Cardiac fibroblast (primary cell): ENCODE measurements at regions not wholly inside any gene's neighbourhood (a gene's known extent, or its start where the extent isn't known, plus 50 kb on each side); places are given as distances from the start of the nearest gene placed in this dataset.

Experiments used
- DNase-seq, 2 donors: peaks; one replicate each; pipeline versions ENCODE4 v3.0.0 to v3.0.0-alpha.2; 2010; ENCODE audit warnings: low read depth in 2 of 2
- H3K4me3 ChIP-seq, 2 donors: replicated peaks in 1 of 2; 1 replicate in 1 of 2; 2 replicates in 1 of 2; pipeline ENCODE4 v1.5.1; 2011; ENCODE audit warnings: low read depth in 2 of 2, low read length in 2 of 2, mild to moderate bottlenecking in 2 of 2, moderate library complexity in 1 of 2
- TF ChIP-seq, protein P1 (sequence below): IDR thresholded peaks from one replicate; pipeline ENCODE4 v1.5.1; 2011; ENCODE audit warnings: low read depth, mild to moderate bottlenecking, low read length, inconsistent platforms

DNA sequence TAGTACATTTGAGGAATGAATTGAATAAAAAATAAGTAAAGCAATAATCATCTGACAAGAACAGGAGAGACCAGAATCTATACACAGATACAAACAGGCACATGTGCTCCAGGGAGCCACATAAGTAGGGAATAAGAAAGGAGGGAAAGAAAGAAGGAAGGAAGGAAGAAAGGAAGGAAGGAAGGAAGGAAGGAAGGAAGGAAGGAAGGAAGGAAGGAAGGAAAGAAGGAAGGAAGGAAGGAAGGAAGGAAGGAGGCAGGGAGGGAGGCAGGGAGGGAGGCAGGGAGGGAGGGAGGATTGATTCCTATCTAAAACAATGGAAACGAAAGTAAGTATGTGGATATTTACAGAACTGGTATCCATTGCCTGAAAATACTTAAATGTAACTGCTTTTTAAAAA lies 475.8 kb downstream of the NLGN4X start:
- no peak for DNase-seq
- TF ChIP-seq, protein P1, sequence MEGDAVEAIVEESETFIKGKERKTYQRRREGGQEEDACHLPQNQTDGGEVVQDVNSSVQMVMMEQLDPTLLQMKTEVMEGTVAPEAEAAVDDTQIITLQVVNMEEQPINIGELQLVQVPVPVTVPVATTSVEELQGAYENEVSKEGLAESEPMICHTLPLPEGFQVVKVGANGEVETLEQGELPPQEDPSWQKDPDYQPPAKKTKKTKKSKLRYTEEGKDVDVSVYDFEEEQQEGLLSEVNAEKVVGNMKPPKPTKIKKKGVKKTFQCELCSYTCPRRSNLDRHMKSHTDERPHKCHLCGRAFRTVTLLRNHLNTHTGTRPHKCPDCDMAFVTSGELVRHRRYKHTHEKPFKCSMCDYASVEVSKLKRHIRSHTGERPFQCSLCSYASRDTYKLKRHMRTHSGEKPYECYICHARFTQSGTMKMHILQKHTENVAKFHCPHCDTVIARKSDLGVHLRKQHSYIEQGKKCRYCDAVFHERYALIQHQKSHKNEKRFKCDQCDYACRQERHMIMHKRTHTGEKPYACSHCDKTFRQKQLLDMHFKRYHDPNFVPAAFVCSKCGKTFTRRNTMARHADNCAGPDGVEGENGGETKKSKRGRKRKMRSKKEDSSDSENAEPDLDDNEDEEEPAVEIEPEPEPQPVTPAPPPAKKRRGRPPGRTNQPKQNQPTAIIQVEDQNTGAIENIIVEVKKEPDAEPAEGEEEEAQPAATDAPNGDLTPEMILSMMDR: no peak
- no peak overlapping the region for H3K4me3 ChIP-seq

DNA sequence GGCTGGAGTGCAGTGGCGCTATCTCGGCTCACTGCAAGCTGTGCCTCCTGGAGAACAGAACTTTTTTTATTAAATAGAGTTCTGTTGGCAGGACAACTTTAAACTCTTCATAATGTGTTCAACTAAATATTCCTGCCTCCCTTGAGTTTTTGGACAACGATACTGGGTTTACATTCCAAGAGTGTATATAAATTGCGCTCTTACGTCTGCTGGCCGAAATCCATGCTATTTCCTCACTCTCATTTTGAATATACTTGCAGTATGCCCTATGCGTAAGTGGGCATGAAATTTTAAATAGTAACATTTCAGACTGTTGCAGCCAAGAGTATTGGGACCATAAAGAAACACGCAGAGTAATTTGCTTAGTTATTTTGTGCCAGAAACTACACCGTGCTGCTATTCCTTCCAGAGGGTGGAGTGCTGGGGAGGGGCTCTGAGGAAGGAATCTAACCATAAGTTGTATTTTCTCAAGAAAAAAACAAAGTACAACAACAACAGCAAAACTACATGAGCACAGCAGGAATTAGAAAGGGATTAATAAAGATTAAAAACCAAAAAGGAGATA lies 480.0 kb downstream of the NLGN4X start:
- no peak overlapping the region for H3K4me3 ChIP-seq
- TF ChIP-seq, protein P1: no peak
- DNase-seq: no peak

GRCh38 chrX:5746231-5746630 lies 482.4 kb downstream of the NLGN4X start:
- TF ChIP-seq, protein P1: no peak
- DNase-seq: no peak
- H3K4me3 ChIP-seq: no peak overlapping the region

GRCh38 chrX:5733501-5733900 lies 495.2 kb downstream of the NLGN4X start:
- TF ChIP-seq, protein P1: no peak
- DNase-seq: no peak
- H3K4me3 ChIP-seq: no peak overlapping the region

DNA sequence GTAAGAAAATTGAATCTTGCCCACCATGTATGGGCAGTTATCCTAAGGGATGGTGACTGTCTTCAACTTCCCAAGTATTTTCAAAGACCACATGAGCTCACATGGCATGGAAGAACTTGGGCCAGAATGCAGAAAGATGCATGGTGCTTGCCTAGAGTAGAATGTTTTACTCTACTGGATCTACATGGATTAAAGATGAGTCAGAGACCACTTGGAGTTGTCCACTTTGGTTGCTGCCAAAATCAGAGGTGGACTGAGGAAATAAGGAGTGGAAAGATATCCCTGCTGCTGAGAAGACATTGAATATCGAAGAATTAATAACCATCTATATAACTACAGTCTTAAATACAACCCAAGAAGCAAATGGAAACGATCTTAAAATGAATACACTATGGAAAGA lies 498.1 kb downstream of the NLGN4X start:
- TF ChIP-seq, protein P1: no peak
- H3K4me3 ChIP-seq: no peak overlapping the region
- DNase-seq: no peak

DNA sequence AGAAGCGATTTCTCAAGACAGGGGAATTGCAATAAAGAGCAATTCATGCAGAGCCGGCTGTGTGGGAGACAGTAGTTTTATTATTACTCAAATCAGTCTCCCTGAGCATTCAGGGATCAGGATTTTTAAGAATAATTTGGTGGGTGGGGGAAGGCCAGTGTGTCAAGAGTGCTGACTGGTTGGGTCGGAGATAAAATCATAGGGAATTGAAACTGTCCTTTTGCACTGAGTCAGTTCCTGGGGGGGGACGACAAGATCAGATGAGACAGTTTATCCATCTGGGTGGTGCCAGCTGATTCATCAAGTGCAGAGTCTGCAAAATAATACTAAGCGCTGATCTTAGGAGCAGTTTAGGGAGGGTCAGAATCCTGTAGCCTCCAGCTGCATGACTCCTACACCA lies 502.4 kb downstream of the NLGN4X start:
- no peak for DNase-seq
- TF ChIP-seq, protein P1: no peak
- H3K4me3 ChIP-seq: no peak overlapping the region

DNA sequence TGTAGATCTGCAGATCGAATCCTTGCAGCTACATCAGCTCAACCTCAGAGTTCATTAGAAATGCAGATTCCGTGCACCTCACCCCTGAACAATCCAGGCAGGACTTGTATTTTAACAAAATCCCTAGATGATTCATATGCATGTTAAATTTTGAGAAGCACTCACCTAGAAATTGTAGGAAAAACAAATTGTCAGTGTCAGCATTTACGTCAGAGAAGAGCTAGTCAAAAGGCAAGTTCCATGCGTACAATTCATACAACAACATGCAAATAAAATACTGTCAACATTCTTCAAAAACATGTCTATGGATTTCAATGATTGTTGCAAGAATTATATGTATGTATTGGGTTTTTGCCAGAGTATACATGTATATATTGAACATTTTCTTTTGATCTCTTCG lies 504.5 kb downstream of the NLGN4X start:
- TF ChIP-seq, protein P1: no peak
- no peak for DNase-seq
- no peak overlapping the region for H3K4me3 ChIP-seq
